Fibroblast of upper back skin (primary cell): ENCODE measurements at regions not wholly inside any gene's neighbourhood (a gene's known extent, or its start where the extent isn't known, plus 50 kb on each side); places are given as distances from the start of the nearest gene placed in this dataset.

ENCODE experiments used
- DNase-seq: peaks from one replicate; pipeline ENCODE4 v3.0.0-alpha.2; 2013

- peak; percentile 78 for DNase-seq
These were observed 51.2 kb upstream of the CDH5 start for GRCh38 chr16:66315210-66315825.

- no peak for DNase-seq
These were observed 55.2 kb upstream of the CDH5 start for GRCh38 chr16:66311306-66311705.

- DNase-seq, result no peak
These were observed 57.2 kb upstream of the CDH5 start for GRCh38 chr16:66309215-66309807.

DNA sequence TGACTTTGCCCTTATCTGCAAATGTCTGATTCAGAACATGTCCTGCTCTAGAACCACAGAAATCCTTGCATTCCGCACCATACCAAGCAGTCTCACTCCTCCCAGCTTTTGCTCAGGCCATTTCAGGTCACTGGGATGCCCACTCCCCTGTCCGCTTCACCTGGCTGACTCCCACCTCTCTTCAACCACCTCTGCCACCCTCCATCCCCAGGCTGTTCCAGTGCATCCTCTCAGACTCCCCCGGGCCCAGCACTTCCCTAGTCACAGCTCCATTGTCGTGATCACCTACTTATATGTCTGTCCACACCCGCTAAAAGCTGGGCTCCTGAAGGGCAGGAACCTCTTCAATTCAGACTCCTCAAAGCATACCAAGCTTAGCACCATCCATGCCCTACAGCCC, 58.4 kb upstream of the CDH5 start:
- DNase-seq, result no peak

GRCh38 chr16:66306366-66307150, 59.9 kb upstream of the CDH5 start:
- no peak for DNase-seq

DNA sequence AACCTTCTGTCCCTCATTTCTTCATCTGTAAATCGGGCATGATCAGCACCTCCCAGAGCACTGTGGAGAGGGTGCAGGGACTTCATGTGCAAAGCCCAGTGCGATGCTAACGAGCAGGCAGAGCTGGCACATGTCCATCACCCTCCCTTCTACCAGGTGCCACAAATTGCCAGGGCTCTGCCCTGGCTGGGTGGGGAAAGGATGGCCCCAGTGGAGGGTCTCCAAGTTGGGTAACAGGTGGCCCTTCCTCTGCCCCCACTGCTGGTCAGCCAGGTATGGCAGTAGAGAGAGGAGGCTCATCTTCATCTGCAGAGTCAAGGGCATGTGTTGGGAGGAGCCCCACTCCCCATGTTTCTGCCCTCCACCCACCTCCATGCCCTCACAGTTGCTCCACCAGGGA, 61.5 kb upstream of the CDH5 start:
- DNase-seq, result no peak

GRCh38 chr16:66304151-66304550, 62.3 kb upstream of the CDH5 start:
- peak; percentile 14 for DNase-seq

- no peak for DNase-seq
These were observed 66.0 kb upstream of the CDH5 start for GRCh38 chr16:66300501-66300900.

GRCh38 chr16:66300037-66300436, 66.5 kb upstream of the CDH5 start:
- no peak for DNase-seq

- DNase-seq, result no peak
These were observed 67.1 kb upstream of the CDH5 start for GRCh38 chr16:66299349-66299748.

DNA sequence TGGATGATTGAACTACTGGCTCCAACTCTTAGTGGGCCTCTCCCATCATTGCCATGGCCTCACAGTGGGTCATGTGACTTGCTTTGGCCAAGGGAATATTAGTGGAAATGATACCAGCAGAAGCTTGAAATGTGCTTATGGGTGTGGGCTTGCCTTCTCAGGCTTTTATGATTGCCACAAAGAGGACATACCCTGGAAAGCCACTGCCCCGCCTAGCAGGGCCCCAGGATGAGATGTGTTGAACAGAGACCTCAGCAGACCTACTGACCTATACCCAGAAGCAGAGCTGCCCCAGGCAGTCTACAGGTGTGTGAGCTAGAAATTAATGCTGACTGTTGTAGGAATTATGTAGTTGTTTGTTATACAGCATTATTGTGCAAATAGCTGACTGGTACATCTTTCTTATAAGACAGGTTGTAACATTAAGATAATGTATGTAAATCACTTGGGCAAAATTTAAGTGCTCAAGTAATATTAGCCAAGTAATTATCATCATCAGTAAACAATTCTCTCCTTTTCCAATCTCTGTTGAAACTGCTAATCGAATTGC, 67.8 kb upstream of the CDH5 start:
- DNase-seq, result no peak

- DNase-seq, result no peak
These were observed 68.5 kb upstream of the CDH5 start for GRCh38 chr16:66298006-66298405.

DNA sequence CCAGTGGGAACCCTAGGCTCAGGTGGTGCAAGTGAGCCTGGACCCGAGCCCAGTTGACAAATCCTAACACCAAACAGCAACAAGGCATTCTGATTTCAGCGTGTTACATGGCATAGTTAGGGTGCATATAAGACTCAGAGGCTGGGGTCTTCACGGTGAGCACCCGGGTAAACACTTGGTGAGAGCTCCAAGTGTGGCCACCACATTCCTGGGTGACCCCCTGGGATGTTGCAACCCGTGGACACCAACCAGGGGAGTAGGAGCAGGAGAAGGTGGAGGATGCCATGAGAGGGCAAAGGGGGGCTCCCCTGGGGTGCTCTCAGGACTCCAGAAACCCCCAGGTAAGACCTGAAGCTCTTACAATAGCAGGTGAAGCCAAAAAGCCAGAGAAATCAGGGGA, 69.9 kb upstream of the CDH5 start:
- no peak for DNase-seq

GRCh38 chr16:66295761-66296546, 70.5 kb upstream of the CDH5 start:
- no peak for DNase-seq

GRCh38 chr16:66295213-66295612, 71.3 kb upstream of the CDH5 start:
- DNase-seq, result no peak

DNA sequence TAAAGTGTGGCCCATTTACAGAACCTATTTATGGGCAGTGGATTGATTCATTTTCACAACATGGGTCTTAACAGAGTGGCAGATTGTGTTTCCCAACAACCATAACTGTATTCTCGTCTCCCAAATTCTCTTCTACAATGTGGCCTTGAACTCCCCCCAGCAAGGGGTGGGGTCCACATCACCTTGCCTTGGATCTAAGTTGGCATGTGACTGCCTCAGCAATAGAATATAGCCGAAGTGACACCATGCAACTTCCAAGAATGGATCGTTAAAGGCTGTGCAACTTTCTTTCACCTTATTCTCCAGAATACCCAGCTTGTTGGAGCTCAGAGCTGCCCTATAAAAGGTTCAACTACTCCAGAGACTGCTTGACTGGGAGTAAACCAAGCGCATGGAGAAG, 72.0 kb upstream of the CDH5 start:
- DNase-seq, result no peak

DNA sequence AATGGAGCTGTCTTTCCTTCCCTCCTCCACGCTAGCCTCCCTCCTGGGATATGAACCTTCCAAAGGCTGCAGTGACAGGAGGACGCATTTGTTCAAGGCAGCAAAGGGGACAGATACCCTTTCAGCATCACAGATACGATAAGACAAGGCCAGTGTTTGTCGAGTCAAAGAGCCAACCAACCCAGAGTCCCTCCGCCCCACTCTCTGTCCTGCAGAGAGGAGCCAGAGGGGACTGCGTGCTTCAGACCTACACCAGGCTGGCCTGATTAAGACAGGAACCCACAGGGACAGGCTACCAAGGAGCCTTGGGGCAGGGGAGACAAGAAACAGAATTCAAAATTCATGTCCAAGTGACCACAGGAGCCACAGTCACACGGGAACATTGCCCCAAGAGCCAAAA, 72.6 kb upstream of the CDH5 start:
- no peak for DNase-seq

- no peak for DNase-seq
These were observed 73.2 kb upstream of the CDH5 start for GRCh38 chr16:66293207-66293735.

- no peak for DNase-seq
These were observed 74.1 kb upstream of the CDH5 start for GRCh38 chr16:66292241-66292935.

GRCh38 chr16:66291833-66292232, 74.7 kb upstream of the CDH5 start:
- no peak for DNase-seq

GRCh38 chr16:66290431-66290830, 76.1 kb upstream of the CDH5 start:
- DNase-seq, result no peak

GRCh38 chr16:66289986-66290385, 76.5 kb upstream of the CDH5 start:
- DNase-seq, result no peak
